Mesodermal cell (in vitro differentiated cells): ENCODE measurements at regions not wholly inside any gene's neighbourhood (a gene's known extent, or its start where the extent isn't known, plus 50 kb on each side); places are given as distances from the start of the nearest gene placed in this dataset.

ENCODE experiments used
- H3K27ac ChIP-seq: 2 replicates; pipeline ENCODE4 v1.7.0; 2013; ENCODE audit warnings: mild to moderate bottlenecking, low read depth, low read length, moderate library complexity; ENCODE audit not compliant: severe bottlenecking
- H3K36me3 ChIP-seq: 2 replicates; pipeline ENCODE4 v1.7.1; 2013; ENCODE audit warnings: mild to moderate bottlenecking, low read length, moderate library complexity; ENCODE audit not compliant: control insufficient read depth, insufficient read depth
- H3K4me1 ChIP-seq: one replicate; pipeline ENCODE4 v1.7.1; 2013; ENCODE audit warnings: mild to moderate bottlenecking, low read length; ENCODE audit not compliant: insufficient read depth, control insufficient read depth, poor library complexity, severe bottlenecking
- H3K4me3 ChIP-seq: 2 replicates; pipeline ENCODE4 v1.7.0; 2013; ENCODE audit warnings: low read length, control low read depth, mild to moderate bottlenecking; ENCODE audit not compliant: insufficient read depth, poor library complexity, severe bottlenecking; ENCODE audit errors: extremely low read depth
- H3K9me3 ChIP-seq: 2 replicates; pipeline ENCODE4 v1.7.1; 2013; ENCODE audit warnings: mild to moderate bottlenecking, low read length, moderate library complexity; ENCODE audit not compliant: control insufficient read depth
- WGBS, 2 experiments: methylation state at CpG; one replicate each; pipeline ENCODE4 v1.1.5; 2013; ENCODE audit warnings: missing lambda C conversion rate in 2 of 2; ENCODE audit not compliant: insufficient coverage in 2 of 2; 5-methylcytosine and 5-hydroxymethylcytosine counted together

DNA sequence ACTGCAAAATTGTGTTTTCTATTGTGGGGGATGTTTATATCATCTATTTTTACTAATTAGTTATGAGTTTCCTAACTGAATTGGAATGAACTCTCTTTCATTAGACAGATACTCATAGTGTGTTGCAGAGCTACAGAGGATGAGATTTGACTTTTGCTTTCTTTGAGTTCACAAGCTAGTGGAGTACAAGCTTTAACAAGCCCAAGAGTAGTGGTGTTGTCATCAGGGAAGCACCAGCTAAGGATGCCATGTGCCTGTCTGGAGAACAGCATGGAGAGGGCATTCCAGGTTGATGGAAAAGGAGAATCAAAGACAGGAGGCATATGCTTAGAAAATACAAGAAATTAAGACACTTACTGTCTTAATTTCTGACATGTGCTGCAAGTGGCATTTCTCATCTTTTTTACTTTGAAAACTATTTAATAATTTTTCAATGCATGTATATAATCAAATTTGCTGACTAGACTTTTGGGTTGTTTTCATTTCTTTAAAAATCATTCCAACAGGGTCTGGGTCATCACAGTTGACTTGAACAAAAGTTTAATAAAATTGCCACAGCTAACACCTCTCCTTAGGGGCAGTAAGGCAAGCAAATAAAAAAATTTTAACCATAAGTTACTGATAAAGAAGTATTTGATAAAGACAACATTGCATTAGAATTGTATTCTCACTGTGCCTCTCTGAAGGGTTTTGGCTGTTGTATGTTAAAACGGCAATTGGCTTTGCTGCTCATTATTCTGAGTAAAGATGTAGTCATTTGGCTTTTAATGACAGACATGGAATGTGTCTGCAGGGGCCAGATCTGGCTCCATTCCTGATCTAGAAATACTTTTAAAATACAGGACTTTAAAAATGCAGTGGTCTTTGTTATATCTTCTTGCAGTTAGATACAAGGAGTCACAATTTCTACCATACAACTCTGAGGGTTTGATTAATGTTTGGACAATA is 323.7 kb upstream of the CDH11 start:
- Histone ChIP-seq H3K9me3 (peaks cover 9% of the 10 kb centered on the region), H3K27ac (no peak overlapping the region), H3K36me3 (no peaks in the 10 kb centered on the region), H3K4me1 (no peaks in the 10 kb centered on the region), H3K4me3 (no peak overlapping the region)
- WGBS, 2 experiments = 80 to 88% methylated on average over 1 of the region's 1 CpG

DNA sequence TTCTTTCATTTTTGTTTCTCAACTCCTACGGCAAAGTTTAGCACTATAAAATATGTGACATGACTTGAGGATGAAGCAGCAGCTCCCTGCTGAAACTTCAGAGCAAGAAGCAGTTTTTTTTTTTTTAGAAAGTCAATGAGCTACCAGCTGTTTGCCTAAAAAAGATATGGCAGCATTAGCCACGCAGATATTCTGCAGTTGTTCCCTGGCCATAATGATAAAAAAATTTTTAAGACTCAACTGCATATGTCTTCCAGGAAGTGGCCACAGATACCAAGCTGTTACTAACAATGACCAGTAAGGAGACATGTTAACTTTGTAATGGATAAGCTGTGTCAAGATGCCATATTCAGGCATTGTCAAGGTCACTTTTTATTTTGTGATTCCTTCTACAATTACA is 319.6 kb upstream of the CDH11 start:
- whole genome bisulfite sequencing, 2 experiments = 100% methylated on average over 2 of the region's 2 CpGs; no CpG with 5 or more reads in 1 of the 2 experiments
- Histone ChIP-seq H3K36me3 (no peaks in the 10 kb centered on the region), H3K9me3 (no peaks in the 10 kb centered on the region), H3K4me1 (no peaks in the 10 kb centered on the region), H3K27ac (no peak overlapping the region), H3K4me3 (no peak overlapping the region)

DNA sequence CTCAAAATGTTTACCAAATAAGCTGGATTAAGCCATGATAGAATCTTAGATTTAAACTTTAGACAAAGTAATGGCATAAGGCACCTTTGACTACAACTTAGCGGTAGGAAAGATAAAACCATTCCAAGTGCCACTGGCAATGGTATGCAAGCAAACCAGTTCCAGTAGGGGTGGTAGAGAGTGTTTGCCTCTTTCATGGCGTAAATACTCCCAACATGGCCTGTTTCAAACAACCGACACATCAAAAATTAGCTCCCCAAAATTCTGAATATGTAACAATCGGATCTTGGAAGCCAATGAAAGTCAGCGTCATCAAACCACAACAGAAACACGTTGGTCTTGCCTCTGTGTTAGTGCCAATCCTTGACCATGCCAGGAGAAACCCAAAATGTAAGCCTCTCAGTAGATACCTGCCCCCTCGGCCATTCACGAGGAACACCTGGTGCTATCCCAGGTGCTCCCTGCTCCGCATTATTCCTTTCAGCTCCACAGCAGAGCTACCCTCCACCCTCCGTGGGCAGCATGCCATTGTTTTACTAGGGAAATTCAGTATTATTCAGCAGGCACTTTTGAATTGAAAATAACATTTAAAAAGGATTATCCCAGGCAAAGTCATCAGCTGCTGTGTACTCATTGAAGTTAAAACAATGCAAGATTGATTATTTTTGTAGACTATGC is 307.8 kb upstream of the CDH11 start:
- 92 to 93% methylated on average over 5 to 7 of the region's 10 CpGs for WGBS, 2 experiments
- no peak overlapping the region for H3K27ac ChIP-seq
- no peaks in the 10 kb centered on the region for H3K4me1 ChIP-seq
- H3K9me3 ChIP-seq = no peaks in the 10 kb centered on the region
- no peaks in the 10 kb centered on the region for H3K36me3 ChIP-seq
- H3K4me3 ChIP-seq = no peak overlapping the region

DNA sequence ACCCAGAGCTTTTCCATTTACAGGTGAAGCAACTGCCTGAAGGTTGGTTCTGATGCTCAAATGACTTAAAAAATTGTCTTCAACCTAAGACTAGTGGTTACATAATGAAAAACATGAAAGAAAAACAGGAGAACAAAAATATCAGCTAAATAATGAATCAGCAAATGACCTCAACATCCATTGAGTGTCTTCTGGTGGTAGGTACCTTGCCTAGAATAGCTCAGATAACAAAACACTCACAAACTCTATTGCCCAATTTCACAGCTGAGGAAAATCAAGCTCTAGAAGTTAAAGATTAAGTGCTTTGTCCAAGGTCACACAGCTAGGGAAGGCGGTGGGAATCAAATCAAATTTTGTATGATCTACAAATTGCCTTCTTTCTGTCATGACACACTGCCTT is 304.6 kb upstream of the CDH11 start:
- H3K9me3 ChIP-seq = no peaks in the 10 kb centered on the region
- no peak overlapping the region for H3K4me3 ChIP-seq
- no peak overlapping the region for H3K27ac ChIP-seq
- H3K4me1 ChIP-seq = no peaks in the 10 kb centered on the region
- H3K36me3 ChIP-seq = no peaks in the 10 kb centered on the region
- WGBS, 2 experiments = 83% methylated on average over 1 of the region's 1 CpG; no CpG with 5 or more reads in 1 of the 2 experiments

DNA sequence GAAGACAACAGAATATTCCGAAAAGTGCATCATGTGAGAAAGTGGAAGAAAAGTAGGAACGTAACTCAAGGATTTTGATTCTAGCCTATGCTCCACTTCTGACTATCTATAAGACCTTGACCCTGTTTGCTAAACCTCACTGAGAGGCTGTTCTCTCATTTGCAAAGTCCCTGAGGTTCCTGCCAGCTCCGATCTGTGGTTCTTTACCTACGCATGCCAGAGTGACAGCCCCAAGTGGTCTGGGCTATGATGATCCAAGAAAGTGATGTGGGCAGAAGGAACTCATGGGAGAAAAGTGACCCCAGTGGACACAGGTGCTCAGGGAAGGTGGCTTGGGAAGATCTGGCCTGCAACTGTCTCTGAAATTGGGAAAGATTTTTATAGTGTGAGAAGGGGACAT is 301.1 kb upstream of the CDH11 start:
- Histone ChIP-seq H3K36me3 (no peaks in the 10 kb centered on the region), H3K27ac (no peak overlapping the region), H3K4me1 (no peaks in the 10 kb centered on the region), H3K9me3 (peaks cover 13% of the 10 kb centered on the region), H3K4me3 (no peak overlapping the region)
- 94 to 97% methylated on average over 4 of the region's 4 CpGs for WGBS, 2 experiments

DNA sequence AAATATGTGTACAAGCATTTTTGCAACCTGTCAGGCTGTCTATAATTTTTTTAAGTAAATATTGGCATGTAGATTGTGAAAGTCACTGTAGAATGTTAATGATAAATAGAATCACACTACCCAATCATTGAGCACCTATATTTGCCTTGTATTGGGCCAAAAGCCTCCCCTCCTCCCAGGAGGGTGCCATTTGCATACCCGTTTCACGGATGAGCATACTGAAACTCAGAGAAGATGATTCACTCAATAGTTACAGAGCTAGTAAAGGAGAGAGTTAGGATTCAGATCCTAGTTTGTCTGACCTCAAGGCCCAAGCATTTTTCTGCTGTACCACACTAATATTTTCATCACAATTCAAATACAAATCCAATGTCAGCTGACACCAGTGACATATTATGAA is 299.7 kb upstream of the CDH11 start:
- no peak overlapping the region for H3K4me3 ChIP-seq
- no peaks in the 10 kb centered on the region for H3K4me1 ChIP-seq
- no peak overlapping the region for H3K27ac ChIP-seq
- WGBS, 2 experiments = no CpG with 5 or more reads among the region's 2 CpGs
- no peaks in the 10 kb centered on the region for H3K36me3 ChIP-seq
- H3K9me3 ChIP-seq = peaks cover 13% of the 10 kb centered on the region

DNA sequence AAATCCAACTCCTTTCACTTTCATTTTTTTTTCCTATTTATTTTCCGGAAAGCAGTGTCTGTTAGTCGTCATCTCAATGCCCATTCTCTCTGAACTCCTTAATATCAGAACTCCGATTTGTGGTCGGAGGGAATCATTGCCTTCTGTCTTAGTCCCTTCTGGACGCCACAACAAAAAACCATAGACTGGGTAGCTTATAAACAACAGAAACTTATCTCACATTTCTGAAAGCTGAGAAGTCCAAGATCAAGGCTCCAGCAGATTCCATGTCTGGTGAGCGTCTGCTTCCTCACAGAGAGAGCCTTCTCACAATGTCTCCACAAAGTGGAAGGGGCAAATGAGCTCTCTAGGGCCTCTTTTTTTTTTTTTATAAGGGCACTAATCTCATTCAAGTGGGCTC is 296.6 kb upstream of the CDH11 start:
- peaks cover 10% of the 10 kb centered on the region for H3K4me1 ChIP-seq
- H3K9me3 ChIP-seq = peaks cover 13% of the 10 kb centered on the region
- 90 to 97% methylated on average over 6 of the region's 6 CpGs for WGBS, 2 experiments
- no peaks in the 10 kb centered on the region for H3K36me3 ChIP-seq
- H3K4me3 ChIP-seq = no peak overlapping the region
- peak overlapping the region; percentile 36 for H3K27ac ChIP-seq

DNA sequence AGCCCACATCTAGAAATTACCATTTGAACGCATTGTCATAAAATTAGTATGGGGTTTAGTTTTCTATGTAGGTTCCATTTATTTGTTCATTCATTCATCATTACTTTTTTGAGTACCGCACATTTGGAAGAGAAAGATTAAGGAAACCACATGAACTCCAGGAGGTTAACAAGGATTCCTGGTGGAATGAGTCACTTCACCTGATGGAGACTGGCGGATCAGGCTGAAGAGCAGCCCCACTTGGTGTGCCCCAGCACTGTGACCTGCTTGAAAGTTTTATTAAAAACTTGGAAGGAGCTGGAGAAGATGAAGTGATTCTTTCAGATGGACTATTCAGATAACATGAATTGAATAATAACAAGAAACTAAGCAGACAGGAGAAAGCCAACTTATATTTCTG is 293.6 kb upstream of the CDH11 start:
- no peaks in the 10 kb centered on the region for H3K36me3 ChIP-seq
- WGBS, 2 experiments = 63 to 100% methylated on average over 1 of the region's 3 CpGs

DNA sequence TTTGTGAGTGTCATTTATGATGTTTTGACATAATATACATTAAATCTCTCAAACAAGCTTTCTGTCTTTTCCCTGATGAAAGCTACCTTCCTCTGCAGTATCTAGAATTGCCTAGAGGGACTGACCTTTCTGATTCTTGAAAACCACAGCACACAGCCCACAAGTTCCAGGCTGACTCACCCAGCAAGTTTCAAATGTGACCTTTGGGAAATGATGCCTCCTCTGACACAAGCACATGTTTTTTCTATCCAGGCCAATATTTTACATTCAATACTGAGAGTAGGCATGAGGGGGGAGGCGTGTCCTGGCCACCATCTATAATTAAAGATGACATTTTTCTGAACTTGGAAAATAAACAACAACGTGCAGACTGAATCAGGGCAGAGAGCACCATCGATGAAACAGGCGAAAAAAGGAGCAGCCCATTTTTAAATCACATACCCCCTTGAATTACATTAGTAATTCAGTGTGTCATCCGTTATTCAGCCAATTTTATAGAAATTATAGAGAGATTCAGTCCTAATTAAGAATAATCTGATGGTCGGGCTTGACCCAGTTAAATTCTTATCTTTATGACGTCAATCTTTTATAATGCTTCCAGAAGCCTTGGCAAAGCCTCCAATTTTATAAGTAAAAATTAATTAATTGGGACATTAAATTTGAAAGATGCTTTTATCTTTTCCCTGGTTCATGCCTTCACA is 292.6 kb upstream of the CDH11 start:
- Histone ChIP-seq H3K4me3 (no peak overlapping the region), H3K27ac (no peak overlapping the region), H3K9me3 (peaks cover 6% of the 10 kb centered on the region), H3K4me1 (peaks cover 28% of the 10 kb centered on the region), H3K36me3 (no peaks in the 10 kb centered on the region)
- 80 to 100% methylated on average over 1 to 4 of the region's 7 CpGs for WGBS, 2 experiments

More for the DNA sequence above, 293.6 kb upstream of the CDH11 start:
- Histone ChIP-seq H3K4me3 (no peak overlapping the region), H3K9me3 (peaks cover 13% of the 10 kb centered on the region), H3K4me1 (peaks cover 17% of the 10 kb centered on the region), H3K27ac (no peak overlapping the region)

DNA sequence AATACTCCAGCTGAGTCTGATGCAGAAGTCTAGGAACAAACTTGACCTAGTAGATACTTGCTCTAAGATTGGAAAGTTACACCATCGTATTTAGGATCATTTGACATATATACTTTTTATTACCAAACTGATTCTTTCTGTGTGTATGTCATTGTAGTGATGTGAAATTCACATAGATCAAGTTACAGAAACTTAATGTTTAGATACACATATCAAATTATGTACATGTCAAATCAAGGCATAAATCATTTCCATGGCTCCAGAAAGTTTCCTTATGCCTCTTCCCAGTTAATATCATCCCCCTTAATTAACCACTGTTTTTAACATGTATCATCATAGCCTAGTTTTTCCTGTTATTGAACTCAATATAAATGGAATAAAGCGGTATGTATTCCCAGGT is 292.0 kb upstream of the CDH11 start:
- H3K4me3 ChIP-seq = no peak overlapping the region
- H3K9me3 ChIP-seq = peaks cover 1% of the 10 kb centered on the region
- no CpG with 5 or more reads among the region's 2 CpGs for WGBS, 2 experiments
- peaks cover 29% of the 10 kb centered on the region for H3K4me1 ChIP-seq
- no peaks in the 10 kb centered on the region for H3K36me3 ChIP-seq
- no peak overlapping the region for H3K27ac ChIP-seq
